Skeletal muscle satellite cell (primary cell): ENCODE measurements at regions not wholly inside any gene's neighbourhood (a gene's known extent, or its start where the extent isn't known, plus 50 kb on each side); places are given as distances from the start of the nearest gene placed in this dataset.
"Not testable (repeated sequence)": the region's sequence is repeated elsewhere in the genome, so short reads cannot be mapped to it uniquely, and the experiment has no call there.

ENCODE experiments used
- H3K27me3 ChIP-seq: 2 replicates; pipeline ENCODE4 v1.7.0; 2013; ENCODE audit warnings: low read length; ENCODE audit not compliant: control insufficient read depth, insufficient read depth
- H3K36me3 ChIP-seq: 2 replicates; pipeline ENCODE4 v1.7.0; 2013; ENCODE audit warnings: mild to moderate bottlenecking, control low read depth, low read length; ENCODE audit not compliant: insufficient read depth
- H3K4me1 ChIP-seq: 2 replicates; pipeline ENCODE4 v1.7.0; 2013; ENCODE audit warnings: low read length; ENCODE audit not compliant: control insufficient read depth, insufficient read depth
- H3K4me2 ChIP-seq: 2 replicates; pipeline ENCODE4 v1.7.0; 2013; ENCODE audit warnings: mild to moderate bottlenecking, low read length
- H3K4me3 ChIP-seq: 2 replicates; pipeline ENCODE4 v1.7.0; 2013; ENCODE audit warnings: low read length
- H3K9ac ChIP-seq: 2 replicates; pipeline ENCODE4 v1.7.0; 2013; ENCODE audit warnings: mild to moderate bottlenecking, low read depth, low read length, moderate library complexity
- H3K9me3 ChIP-seq: replicated peaks from 2 replicates; pipeline ENCODE4 v1.7.0; 2013; ENCODE audit warnings: mild to moderate bottlenecking, control low read depth, low read length

DNA sequence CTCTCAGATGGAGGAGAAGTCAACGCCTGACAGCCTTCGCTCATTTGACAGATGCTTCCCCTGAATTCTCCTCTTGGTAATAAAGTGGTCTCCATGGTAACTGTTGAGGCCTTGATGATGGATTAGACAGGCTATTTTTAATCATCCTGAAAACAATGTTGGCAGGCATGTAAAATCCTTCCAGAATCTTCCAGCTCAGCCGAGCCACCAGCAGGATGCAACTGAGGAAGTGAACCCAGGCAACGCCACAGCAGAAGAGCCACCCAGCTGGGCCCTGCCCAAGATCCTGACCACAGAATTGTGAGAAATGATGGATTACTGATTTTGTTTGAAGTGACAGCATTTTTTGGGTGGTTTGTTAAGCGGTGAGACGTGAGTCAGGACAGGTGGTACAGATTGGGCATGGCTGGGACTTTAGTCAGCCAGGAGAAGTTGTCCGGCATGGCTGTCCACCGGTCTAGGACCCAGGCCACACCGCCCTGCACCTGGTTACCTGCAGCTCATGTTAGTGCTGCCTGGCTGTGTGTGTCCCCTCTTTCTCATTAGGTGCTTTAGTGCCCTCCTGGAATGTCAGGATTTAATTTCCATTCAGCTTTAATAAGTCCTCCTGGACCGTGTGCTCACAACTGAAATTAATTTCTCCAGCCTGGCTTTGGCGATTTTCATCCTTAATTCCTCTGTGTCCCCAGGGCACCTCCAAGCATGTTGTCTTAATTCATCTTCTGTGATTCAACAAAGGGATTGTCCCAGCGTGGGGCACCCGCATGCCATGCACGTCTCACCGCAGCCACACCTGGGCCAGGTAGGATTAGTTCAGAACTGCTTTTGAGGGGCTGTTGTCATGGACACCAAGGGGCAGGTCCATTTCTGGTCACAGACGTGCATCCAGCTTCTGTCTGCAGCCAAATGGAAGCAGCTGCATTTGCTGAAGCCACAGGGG is 280.4 kb downstream of the ADGRD1 start:
- H3K27me3 ChIP-seq, H3K4me3 ChIP-seq, H3K9ac ChIP-seq, H3K36me3 ChIP-seq, H3K4me2 ChIP-seq, H3K9me3 ChIP-seq, H3K4me1 ChIP-seq: not testable (repeated sequence)

DNA sequence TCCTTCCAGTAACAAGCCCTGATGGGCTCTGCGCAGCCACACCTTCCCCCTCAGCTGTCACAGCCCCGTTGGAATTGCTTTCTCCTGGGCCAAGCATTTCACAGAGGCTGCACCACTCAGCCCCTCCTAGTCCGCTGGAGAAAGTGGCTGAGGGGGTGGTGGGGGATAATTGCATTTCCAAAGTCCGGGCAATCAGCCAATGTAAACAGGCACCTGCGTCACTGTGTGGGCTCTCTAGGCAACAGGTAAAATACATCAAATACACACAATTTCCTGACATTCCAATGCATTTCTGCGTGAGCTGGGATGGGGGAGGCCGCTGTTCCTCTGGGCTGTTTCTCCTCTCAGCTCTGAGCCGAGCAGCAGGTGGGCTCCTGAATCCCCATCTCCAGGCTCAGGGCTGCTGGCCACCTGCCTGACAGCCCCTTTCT is 281.1 kb downstream of the ADGRD1 start:
- H3K36me3 ChIP-seq, H3K4me2 ChIP-seq: not testable (repeated sequence)

GRCh38 chr12:131235871-131236271 is 282.2 kb downstream of the ADGRD1 start:
- Histone ChIP-seq H3K9ac (no peak overlapping the region), H3K27me3 (no peaks in the 10 kb centered on the region), H3K9me3 (peaks cover 9% of the 10 kb centered on the region), H3K36me3 (no peaks in the 10 kb centered on the region), H3K4me2 (no peak overlapping the region), H3K4me1 (no peaks in the 10 kb centered on the region), H3K4me3 (no peak overlapping the region)

More for the DNA sequence above, 281.1 kb downstream of the ADGRD1 start:
- not testable (repeated sequence) for H3K9me3 ChIP-seq, H3K4me3 ChIP-seq, H3K9ac ChIP-seq, H3K27me3 ChIP-seq, H3K4me1 ChIP-seq

DNA sequence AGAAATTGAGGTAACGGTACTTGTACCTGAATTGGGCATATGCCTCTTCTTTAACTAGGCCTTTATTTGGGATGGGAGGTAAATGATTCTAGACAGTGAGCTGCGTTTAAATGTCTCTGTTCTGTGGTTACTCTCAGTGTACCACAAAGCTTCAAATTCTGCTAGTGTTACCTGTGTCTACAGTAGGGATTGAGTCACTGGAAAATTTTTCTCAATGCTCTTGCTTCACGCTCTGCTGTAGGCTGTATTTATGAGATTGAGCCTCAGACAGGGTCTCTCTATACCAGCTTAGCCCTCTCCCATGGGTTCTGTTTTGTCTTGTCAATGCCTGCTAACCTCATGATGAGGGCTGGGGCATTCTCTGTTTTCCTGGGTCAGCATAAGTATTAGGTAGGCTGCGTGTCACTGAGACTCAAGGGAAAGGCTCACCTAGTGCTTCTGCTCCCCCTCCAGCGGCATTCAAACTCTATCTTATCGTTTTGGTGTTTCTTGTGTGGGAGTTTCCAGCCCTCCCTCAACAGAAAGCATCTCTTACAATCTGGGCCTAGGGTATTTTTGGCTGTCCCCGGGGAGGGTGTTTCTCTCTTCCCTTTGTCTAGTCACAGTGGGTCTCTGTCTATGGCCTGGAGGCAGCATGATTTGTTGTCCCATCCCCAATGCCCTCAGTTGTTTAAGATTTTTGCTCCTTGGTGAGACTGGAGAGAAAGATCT is 285.8 kb downstream of the ADGRD1 start:
- Histone ChIP-seq H3K4me1 (no peaks in the 10 kb centered on the region), H3K9me3 (peaks cover 7% of the 10 kb centered on the region), H3K4me3 (no peak overlapping the region), H3K4me2 (no peak overlapping the region), H3K27me3 (no peaks in the 10 kb centered on the region), H3K36me3 (no peaks in the 10 kb centered on the region), H3K9ac (no peak overlapping the region)

GRCh38 chr12:131241517-131241916 is 287.8 kb downstream of the ADGRD1 start:
- no peaks in the 10 kb centered on the region for H3K27me3 ChIP-seq
- no peak overlapping the region for H3K4me2 ChIP-seq
- H3K4me3 ChIP-seq = no peak overlapping the region
- no peaks in the 10 kb centered on the region for H3K36me3 ChIP-seq
- H3K9ac ChIP-seq = no peak overlapping the region
- H3K4me1 ChIP-seq = no peaks in the 10 kb centered on the region
- H3K9me3 ChIP-seq = peaks cover 13% of the 10 kb centered on the region

GRCh38 chr12:131242741-131243496 is 289.2 kb downstream of the ADGRD1 start:
- Histone ChIP-seq H3K4me1 (no peaks in the 10 kb centered on the region), H3K4me3 (no peak overlapping the region), H3K9me3 (peaks cover 13% of the 10 kb centered on the region), H3K4me2 (no peak overlapping the region), H3K27me3 (no peaks in the 10 kb centered on the region), H3K36me3 (no peaks in the 10 kb centered on the region), H3K9ac (no peak overlapping the region)

DNA sequence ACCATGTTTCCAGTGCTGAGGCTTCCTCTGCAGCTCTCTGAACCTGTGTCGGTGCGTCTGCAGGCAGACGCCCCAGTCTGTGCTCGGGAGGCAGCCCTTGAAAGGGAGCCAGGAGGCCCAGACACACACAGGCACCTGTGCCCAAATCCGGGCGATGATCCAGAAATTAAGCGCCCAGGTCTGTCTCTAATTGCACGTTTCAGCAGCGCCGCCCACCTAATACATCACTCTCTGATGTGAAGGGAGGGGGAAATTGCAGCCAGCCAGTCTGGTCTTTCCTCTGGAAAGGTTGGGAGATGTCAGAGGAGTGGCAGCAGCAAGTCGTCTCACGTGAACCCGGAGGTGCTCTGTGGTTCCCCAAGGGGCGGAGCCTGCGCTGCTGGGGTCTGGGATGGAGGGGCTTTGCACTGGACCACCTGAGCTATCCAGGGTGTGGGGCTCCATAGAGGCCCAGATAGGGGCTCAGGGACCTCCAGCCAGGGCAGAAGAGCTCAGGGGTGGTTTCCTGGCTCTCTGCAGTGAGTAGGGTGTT is 290.5 kb downstream of the ADGRD1 start:
- H3K4me3 ChIP-seq, H3K36me3 ChIP-seq, H3K9ac ChIP-seq, H3K4me1 ChIP-seq, H3K4me2 ChIP-seq, H3K27me3 ChIP-seq: not testable (repeated sequence)
- H3K9me3 ChIP-seq = peaks cover 11% of the 10 kb centered on the region

DNA sequence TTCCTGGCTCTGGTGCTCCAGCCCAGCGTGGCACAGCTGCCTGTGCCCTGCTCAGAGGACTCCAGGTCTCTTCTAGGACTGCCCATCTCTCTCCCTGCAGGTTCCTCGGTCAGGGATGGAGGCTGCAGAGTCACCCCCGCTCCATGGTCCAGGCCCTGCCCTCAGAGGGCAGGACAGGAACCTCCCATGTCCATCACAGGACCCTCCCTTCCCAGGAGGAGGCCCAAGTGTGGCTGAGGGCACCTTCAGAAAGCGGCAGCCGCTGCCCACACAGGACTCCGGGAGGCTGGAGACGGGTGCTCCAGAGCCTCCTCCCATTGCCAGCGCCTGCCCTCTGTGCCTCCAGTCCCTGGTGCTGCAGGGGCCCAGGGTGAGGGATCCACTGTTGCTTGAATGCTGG is 291.5 kb downstream of the ADGRD1 start:
- not testable (repeated sequence) for H3K4me2 ChIP-seq, H3K27me3 ChIP-seq, H3K4me3 ChIP-seq, H3K9me3 ChIP-seq, H3K36me3 ChIP-seq, H3K4me1 ChIP-seq, H3K9ac ChIP-seq

DNA sequence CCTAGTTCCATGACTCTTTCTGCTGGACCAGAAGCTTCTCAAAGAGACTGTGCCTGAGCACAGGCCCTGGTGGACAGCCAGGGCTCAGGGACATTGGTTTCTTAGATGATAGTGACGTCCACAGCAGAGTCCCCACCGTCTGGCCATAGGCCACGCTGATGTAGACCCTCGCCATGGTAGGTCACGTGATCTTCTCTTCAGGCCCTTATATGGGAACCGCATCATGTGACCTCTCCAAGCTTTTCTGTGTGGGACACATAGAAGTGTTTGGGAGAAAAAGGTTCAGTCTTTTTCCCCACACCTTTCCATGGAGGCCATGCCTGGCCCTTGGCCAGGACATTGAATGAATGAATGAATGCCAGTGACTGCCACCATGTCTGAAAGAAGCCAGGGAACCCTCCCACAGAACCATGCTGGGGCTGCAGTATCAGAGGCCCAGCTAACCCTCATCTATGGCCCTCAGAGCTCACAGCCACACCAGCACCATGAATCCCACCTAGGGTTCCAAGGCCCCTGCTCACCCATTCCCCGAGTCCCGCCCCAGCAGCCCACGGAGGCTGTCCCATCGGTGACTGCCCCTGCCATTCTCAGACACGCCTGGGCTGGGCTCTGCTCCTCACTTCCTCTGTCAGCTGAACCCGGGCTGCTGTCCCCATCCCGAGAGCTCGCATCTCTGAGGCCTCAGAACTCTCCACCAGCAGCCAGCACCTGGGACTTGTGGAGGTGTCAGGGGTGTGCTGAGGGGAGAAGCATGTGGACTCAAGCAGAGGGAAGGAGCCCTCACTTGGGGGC is 292.1 kb downstream of the ADGRD1 start:
- Histone ChIP-seq H3K27me3 (no peaks in the 10 kb centered on the region), H3K4me1 (no peaks in the 10 kb centered on the region), H3K4me2 (no peak overlapping the region), H3K4me3 (no peak overlapping the region), H3K36me3 (no peaks in the 10 kb centered on the region), H3K9me3 (peaks cover 8% of the 10 kb centered on the region), H3K9ac (no peak overlapping the region)

DNA sequence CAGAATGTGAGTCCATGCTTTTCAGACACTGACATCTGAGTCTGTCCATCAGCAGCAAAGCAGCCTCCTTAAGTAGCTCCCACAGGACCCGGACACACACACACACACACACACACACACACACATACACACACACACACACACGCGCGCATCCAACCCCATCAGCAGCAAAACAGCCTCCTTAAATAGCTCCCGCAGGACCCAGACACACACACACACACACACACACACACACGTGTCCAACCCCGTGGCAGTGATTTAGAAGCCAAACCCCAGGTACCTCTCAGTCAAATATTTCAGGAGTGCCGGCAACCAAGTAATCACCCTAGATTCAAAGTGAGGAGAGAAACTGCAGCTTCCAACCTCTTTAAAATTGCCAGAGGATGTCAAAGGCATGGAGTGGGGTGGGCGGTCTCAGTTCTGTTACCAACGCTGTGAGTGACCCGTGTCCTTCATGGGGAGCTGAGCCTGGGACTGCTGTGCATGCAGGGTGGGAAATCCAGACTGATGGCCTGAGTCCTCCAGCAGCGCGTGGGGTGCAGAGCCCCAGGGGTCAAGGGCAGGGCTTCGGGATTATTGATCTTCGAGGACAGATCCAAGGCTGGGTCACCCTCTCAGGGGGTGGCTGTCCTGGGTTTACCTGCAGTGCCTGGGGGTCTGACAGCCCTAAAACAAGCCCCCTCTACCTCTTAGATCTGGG is 293.5 kb downstream of the ADGRD1 start:
- not testable (repeated sequence) for H3K36me3 ChIP-seq
- H3K9me3 ChIP-seq = peaks cover 15% of the 10 kb centered on the region

More for the DNA sequence above, 293.5 kb downstream of the ADGRD1 start:
- H3K4me3 ChIP-seq, H3K9ac ChIP-seq, H3K27me3 ChIP-seq, H3K4me1 ChIP-seq, H3K4me2 ChIP-seq: not testable (repeated sequence)
